ENCODE measurements at regions not wholly inside any gene's neighbourhood (a gene's known extent, or its start where the extent isn't known, plus 50 kb on each side); places are given as distances from the start of the nearest gene placed in this dataset.

DNA sequence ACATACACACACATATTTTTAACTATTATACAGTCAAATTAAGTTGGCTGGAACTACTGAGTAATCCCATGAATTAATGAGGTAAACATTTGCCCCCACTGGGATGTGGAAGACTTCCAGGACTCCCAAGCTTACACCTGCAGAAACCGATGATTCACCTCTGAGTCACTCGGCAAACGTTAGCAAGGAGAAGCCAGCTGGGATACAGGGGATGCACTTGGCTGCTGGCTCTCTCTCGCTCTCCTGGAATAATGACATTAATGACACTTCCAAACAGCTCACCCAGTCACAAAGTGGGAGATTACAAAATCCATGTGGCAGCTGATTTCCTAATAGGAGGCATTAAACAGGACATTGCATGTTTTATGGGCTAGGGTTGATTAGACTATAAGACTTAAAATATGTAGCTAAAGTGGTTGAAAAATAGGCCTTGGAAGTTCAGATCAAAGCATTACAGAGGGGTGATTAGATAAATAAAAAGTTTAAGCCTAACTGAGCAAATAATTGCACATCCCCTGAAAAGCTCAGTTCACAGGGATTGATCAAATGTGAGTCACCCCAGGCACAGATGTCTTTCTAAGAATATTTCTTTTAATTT lies 500.9 kb downstream of the SOX2 start:
- dilution Hi-C loops (cut with MboI; ENCODE audit: extremely low pct_ligation_motif_present, low sequenced_read_pairs) = no loop called here
- no peaks in the 10 kb centered on the region for H3K79me2 ChIP-seq (ENCODE audit: control insufficient read depth, insufficient read depth, low read length)
- no peaks in the 10 kb centered on the region for H3K9me3 ChIP-seq (replicated peaks; ENCODE audit: control insufficient read depth, insufficient read depth, low read length)
- no peak overlapping the region for H3K27ac ChIP-seq (ENCODE audit: insufficient read depth, low read depth, low read length)
- H3K9me1 ChIP-seq (replicated peaks; ENCODE audit: control insufficient read depth, extremely low read depth, insufficient read depth, low read length) = no peaks in the 10 kb centered on the region
- H3K36me3 ChIP-seq (ENCODE audit: control insufficient read depth in 2 of 2, extremely low read depth in 1 of 2, insufficient read depth in 2 of 2, low read length in 2 of 2) = no peaks in the 10 kb centered on the region
- no peaks in the 10 kb centered on the region for H4K20me1 ChIP-seq (replicated peaks; ENCODE audit: control insufficient read depth, extremely low read depth, insufficient read depth, low read length)
- no TSS peak for BruUV-seq (replicated peaks)
- H3K4me1 ChIP-seq (ENCODE audit: control insufficient read depth, extremely low read depth, insufficient read depth, low read length) = no peaks in the 10 kb centered on the region
- peak; percentile 61 for DNase-seq (ENCODE audit: low read depth, low spot score)
- H3K9ac ChIP-seq (replicated peaks; ENCODE audit: extremely low read depth, insufficient read depth, low read length) = no peak overlapping the region
- no peak overlapping the region for H3K4me2 ChIP-seq (ENCODE audit: insufficient read depth, low read length)
- ChIA-PET POLR2A (no interaction called here), CTCF (interaction anchor here (0.5 to 0.7 kb wide), 2 partner anchors 13 to 100 kb away, joined by 3 to 4 read pairs; no protein-coding TSS in a partner anchor)
- H2AFZ ChIP-seq (ENCODE audit: low read depth, low read length) = no peak overlapping the region
- intact Hi-C loops (cut with micrococcal nuclease) = no loop called here
- H3K4me3 ChIP-seq (replicated peaks in 1 of 3; ENCODE audit: insufficient read depth in 1 of 3, low read depth in 1 of 3, low read length in 3 of 3) = no peak overlapping the region
- TF ChIP-seq EZH2 (IDR thresholded peaks at IDR 0.05; ENCODE audit: borderline replicate concordance, low read depth, low read length, severe bottlenecking) = no peak
- TF ChIP-seq JUN (IDR thresholded peaks at IDR 0.05; ENCODE audit: borderline replicate concordance, insufficient read depth, insufficient read length, low read depth) = peak; percentile 35
- TF ChIP-seq POLR2AphosphoS5 (IDR thresholded peaks at IDR 0.05; ENCODE audit: insufficient read depth, low read depth, low read length) = no peak
- peak; percentile 73 for TF ChIP-seq FOS (IDR thresholded peaks at IDR 0.05; ENCODE audit: borderline replicate concordance, insufficient read depth, low read length)
- H3K27me3 ChIP-seq (ENCODE audit: control insufficient read depth in 2 of 2, insufficient read depth in 2 of 2, low read length in 2 of 2) = no peaks in the 10 kb centered on the region
- FAIRE-seq = peak; percentile 8

DNA sequence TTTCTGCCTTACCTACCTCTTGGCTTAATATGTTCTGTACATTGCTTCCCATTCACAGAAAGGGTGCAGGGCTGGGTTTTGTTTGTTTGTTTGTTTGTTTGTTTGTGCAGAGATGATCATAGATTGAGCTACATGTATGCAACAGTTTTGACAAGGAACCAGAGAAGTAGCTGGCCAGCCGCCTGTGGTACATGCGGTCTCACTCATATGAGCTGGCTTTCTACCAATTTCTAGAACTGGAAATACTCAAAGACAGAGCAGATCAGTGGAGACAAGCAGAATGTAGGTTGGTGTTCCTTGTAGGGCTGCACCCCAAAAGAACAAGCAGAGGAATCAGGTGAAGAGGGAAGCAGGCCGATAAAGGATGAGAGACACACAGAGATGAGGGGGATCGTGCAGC lies 502.7 kb downstream of the SOX2 start:
- ChIA-PET CTCF (no interaction called here), POLR2A (no interaction called here)
- H3K4me3 ChIP-seq (replicated peaks in 1 of 3; ENCODE audit: insufficient read depth in 1 of 3, low read depth in 1 of 3, low read length in 3 of 3) = no peak overlapping the region
- H3K27ac ChIP-seq (ENCODE audit: insufficient read depth, low read depth, low read length) = no peak overlapping the region
- H2AFZ ChIP-seq (ENCODE audit: low read depth, low read length) = no peak overlapping the region
- no peaks in the 10 kb centered on the region for H4K20me1 ChIP-seq (replicated peaks; ENCODE audit: control insufficient read depth, extremely low read depth, insufficient read depth, low read length)
- no peaks in the 10 kb centered on the region for H3K4me1 ChIP-seq (ENCODE audit: control insufficient read depth, extremely low read depth, insufficient read depth, low read length)
- dilution Hi-C loops (cut with MboI; ENCODE audit: extremely low pct_ligation_motif_present, low sequenced_read_pairs) = no loop called here
- DNase-seq (ENCODE audit: low read depth, low spot score) (no peak), FAIRE-seq (no peak)
- TF ChIP-seq, protein P1, sequence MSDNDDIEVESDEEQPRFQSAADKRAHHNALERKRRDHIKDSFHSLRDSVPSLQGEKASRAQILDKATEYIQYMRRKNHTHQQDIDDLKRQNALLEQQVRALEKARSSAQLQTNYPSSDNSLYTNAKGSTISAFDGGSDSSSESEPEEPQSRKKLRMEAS (IDR thresholded peaks at IDR 0.05; ENCODE audit: insufficient read depth, insufficient read length) = no peak
- TF ChIP-seq JUN (IDR thresholded peaks at IDR 0.05; ENCODE audit: borderline replicate concordance, insufficient read depth, insufficient read length, low read depth) (no peak), FOS (IDR thresholded peaks at IDR 0.05; ENCODE audit: borderline replicate concordance, insufficient read depth, low read length) (no peak), POLR2AphosphoS5 (IDR thresholded peaks at IDR 0.05; ENCODE audit: insufficient read depth, low read depth, low read length) (no peak), MYC (IDR thresholded peaks at IDR 0.05; ENCODE audit: low read depth, low read length) (no peak), POLR2A (IDR thresholded peaks at IDR 0.05; ENCODE audit: low read depth, low read length) (no peak), GATA2 (IDR thresholded peaks at IDR 0.05; ENCODE audit: insufficient read depth, insufficient read length, low read depth, low read length) (no peak), EZH2 (IDR thresholded peaks at IDR 0.05; ENCODE audit: borderline replicate concordance, low read depth, low read length, severe bottlenecking) (no peak)
- TF ChIP-seq, protein P2, sequence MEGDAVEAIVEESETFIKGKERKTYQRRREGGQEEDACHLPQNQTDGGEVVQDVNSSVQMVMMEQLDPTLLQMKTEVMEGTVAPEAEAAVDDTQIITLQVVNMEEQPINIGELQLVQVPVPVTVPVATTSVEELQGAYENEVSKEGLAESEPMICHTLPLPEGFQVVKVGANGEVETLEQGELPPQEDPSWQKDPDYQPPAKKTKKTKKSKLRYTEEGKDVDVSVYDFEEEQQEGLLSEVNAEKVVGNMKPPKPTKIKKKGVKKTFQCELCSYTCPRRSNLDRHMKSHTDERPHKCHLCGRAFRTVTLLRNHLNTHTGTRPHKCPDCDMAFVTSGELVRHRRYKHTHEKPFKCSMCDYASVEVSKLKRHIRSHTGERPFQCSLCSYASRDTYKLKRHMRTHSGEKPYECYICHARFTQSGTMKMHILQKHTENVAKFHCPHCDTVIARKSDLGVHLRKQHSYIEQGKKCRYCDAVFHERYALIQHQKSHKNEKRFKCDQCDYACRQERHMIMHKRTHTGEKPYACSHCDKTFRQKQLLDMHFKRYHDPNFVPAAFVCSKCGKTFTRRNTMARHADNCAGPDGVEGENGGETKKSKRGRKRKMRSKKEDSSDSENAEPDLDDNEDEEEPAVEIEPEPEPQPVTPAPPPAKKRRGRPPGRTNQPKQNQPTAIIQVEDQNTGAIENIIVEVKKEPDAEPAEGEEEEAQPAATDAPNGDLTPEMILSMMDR (IDR thresholded peaks at IDR 0.05; ENCODE audit: extremely low read depth in 1 of 2, insufficient read depth in 1 of 2, low read depth in 1 of 2, low read length in 2 of 2) = no peak
- H3K27me3 ChIP-seq (ENCODE audit: control insufficient read depth in 2 of 2, insufficient read depth in 2 of 2, low read length in 2 of 2) = peaks cover 0 to 2% of the 10 kb centered on the region in 2 experiments
- no peaks in the 10 kb centered on the region for H3K79me2 ChIP-seq (ENCODE audit: control insufficient read depth, insufficient read depth, low read length)
- H3K9me1 ChIP-seq (replicated peaks; ENCODE audit: control insufficient read depth, extremely low read depth, insufficient read depth, low read length) = no peaks in the 10 kb centered on the region
- intact Hi-C loops (cut with micrococcal nuclease) = no loop called here
- no TSS peak for BruUV-seq (replicated peaks)
- no peak overlapping the region for H3K9ac ChIP-seq (replicated peaks; ENCODE audit: extremely low read depth, insufficient read depth, low read length)
- H3K9me3 ChIP-seq (replicated peaks; ENCODE audit: control insufficient read depth, insufficient read depth, low read length) = no peaks in the 10 kb centered on the region
- H3K36me3 ChIP-seq (ENCODE audit: control insufficient read depth in 2 of 2, extremely low read depth in 1 of 2, insufficient read depth in 2 of 2, low read length in 2 of 2) = no peaks in the 10 kb centered on the region
- H3K4me2 ChIP-seq (ENCODE audit: insufficient read depth, low read length) = no peak overlapping the region
